Mucosa of descending colon (tissue), 3 donors: ENCODE measurements at regions not wholly inside any gene's neighbourhood (a gene's known extent, or its start where the extent isn't known, plus 50 kb on each side); places are given as distances from the start of the nearest gene placed in this dataset.

Experiments used
- ATAC-seq: fragments of 200-7000 bp; cut with Tn5 transposase; one replicate; pipeline ENCODE4 v1.9.1; 2020; ENCODE audit warnings: mild to moderate bottlenecking, moderate library complexity
- DNase-seq, 3 donors: peaks; one replicate each; pipeline ENCODE4 v3.0.0-alpha.2; 2020
- H3K36me3 ChIP-seq: fragments of 200-600 bp; one replicate; pipeline ENCODE4 v1.8.0; 2021; ENCODE audit warnings: low read depth, mild to moderate bottlenecking
- H3K4me1 ChIP-seq: fragments of 200-600 bp; one replicate; pipeline ENCODE4 v1.8.0; 2021; ENCODE audit warnings: low read depth, mild to moderate bottlenecking
- H3K4me3 ChIP-seq: fragments of 200-600 bp; one replicate; pipeline ENCODE4 v1.8.0; 2021; ENCODE audit warnings: mild to moderate bottlenecking
- H3K9me3 ChIP-seq: fragments of 200-600 bp; one replicate; pipeline ENCODE4 v1.8.0; 2021; ENCODE audit warnings: mild to moderate bottlenecking
- intact Hi-C, 2 donors: fragments of 100-400 bp; cut with DNase I in 1 of 2; cut with micrococcal nuclease in 1 of 2; formaldehyde crosslinking; loops; one replicate each; pipeline versions ENCODE4 v1.11.0 to v1.11.1; 2022; cut with DNase I, micrococcal nuclease
- TF ChIP-seq, protein P1 (sequence below): fragments of 200-600 bp; IDR thresholded peaks from one replicate; pipeline ENCODE4 v1.8.0; 2022; ENCODE audit warnings: antibody characterized with exemption, mild to moderate bottlenecking
- donor health status: DM: no; HTN: no; CAD: no; lungs with moderate emphysema.
- donor health status: DM: no; HTN: no; CAD: no.
- donor health status: DM: no; HTN: yes; CAD: no.

DNA sequence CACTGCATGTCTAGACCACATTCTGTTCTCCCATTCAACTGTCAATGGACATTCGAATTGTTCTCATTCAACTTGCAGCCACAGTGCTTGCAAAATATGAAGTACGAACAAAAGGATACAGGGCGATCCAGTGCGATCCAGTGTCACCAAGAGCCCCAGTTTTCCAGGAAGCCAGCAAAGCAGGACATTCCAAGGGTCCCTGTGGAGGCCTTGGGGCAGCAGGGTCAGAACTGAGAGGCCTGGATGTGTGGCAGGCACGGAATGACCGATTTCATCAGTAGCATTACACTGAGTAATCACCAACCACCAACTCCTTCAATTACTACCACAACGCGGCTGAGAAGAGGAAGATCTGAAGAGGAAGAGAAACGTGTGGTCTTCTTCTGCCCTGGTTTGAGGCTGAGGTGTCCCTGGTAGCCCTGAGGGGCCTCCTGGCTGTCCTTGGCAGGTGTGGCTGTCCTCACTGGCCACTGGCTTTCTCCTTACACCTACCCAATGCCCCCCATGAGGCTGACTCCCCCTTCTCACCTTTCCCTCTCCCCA, 172.7 kb upstream of the FHL2 start:
- Histone ChIP-seq H3K4me1 (no peaks in the 10 kb centered on the region), H3K9me3 (no peaks in the 10 kb centered on the region), H3K4me3 (no peak overlapping the region), H3K36me3 (no peaks in the 10 kb centered on the region)
- TF ChIP-seq, protein P1, sequence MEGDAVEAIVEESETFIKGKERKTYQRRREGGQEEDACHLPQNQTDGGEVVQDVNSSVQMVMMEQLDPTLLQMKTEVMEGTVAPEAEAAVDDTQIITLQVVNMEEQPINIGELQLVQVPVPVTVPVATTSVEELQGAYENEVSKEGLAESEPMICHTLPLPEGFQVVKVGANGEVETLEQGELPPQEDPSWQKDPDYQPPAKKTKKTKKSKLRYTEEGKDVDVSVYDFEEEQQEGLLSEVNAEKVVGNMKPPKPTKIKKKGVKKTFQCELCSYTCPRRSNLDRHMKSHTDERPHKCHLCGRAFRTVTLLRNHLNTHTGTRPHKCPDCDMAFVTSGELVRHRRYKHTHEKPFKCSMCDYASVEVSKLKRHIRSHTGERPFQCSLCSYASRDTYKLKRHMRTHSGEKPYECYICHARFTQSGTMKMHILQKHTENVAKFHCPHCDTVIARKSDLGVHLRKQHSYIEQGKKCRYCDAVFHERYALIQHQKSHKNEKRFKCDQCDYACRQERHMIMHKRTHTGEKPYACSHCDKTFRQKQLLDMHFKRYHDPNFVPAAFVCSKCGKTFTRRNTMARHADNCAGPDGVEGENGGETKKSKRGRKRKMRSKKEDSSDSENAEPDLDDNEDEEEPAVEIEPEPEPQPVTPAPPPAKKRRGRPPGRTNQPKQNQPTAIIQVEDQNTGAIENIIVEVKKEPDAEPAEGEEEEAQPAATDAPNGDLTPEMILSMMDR = no peak
- intact Hi-C loops = no loop called here
- DNase-seq (no peak), ATAC-seq (no peak)

DNA sequence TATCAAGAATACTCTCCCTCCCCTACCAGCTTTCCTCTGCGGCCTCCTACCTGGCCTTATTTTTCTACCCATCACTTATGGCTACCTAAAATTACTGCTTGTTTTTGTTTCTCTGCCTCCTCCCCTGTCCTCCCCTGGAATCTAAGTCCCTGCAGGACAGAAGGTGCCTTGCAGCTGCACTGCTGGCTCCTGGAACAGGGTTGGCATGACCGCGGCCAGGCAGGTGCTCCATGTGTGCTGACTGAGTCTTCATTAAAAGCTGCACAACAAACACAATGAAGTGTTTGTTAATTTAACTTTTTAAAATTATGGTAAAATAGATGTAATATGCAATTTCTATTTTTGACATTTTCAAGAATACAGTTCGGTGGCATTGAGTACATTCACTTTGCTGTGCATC, 171.9 kb upstream of the FHL2 start:
- ATAC-seq = no peak
- no peaks in the 10 kb centered on the region for H3K9me3 ChIP-seq
- no peaks in the 10 kb centered on the region for H3K4me1 ChIP-seq
- no peak overlapping the region for H3K4me3 ChIP-seq
- H3K36me3 ChIP-seq = no peaks in the 10 kb centered on the region
- intact Hi-C loops = no loop called here
- TF ChIP-seq, protein P1 = no peak
- DNase-seq = no peak

DNA sequence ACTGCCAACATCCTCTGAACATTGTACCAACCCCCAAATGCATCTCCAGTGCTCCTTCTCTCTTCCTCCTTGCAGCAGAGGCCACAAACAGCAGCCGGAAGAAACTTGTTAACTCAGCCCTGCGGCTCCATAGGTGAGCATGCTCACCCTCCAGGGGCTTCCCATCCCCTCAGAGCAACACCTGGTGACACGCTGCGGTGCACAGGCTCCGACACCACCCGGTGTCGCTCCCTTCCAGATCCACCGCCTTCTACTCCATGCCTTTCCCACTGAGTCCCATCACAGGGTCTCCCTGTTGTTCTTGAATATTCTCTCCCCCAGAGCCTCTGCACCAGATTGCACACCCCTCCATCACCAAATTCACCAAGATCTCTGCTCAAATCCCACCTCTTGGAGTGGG, 171.5 kb upstream of the FHL2 start:
- no peak for ATAC-seq
- TF ChIP-seq, protein P1 = no peak
- DNase-seq = no peak

DNA sequence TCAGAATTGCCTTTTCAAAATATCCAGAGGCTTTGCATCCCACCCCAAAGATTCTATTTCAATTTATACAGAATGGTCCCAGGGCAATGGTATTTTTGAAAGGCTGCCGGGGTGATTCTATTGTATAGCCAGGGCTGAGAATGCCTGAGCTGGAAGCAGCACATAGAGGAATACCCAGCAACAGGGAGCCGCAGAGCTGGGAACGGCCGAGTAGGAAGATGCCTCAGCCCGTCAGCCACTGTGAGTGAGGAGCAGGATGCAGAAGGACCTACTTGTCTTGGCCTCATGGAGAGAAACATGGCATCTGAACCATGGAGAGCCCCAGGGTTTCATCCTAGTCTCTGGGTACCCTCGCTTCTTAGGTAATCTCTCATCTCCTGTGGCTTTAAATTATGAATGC, 170.8 kb upstream of the FHL2 start:
- Histone ChIP-seq H3K36me3 (no peaks in the 10 kb centered on the region), H3K4me1 (no peaks in the 10 kb centered on the region), H3K9me3 (no peaks in the 10 kb centered on the region), H3K4me3 (no peak overlapping the region)
- TF ChIP-seq, protein P1 = no peak
- ATAC-seq = no peak
- intact Hi-C loops = no loop called here
- DNase-seq = no peak

More for the DNA sequence above, 171.5 kb upstream of the FHL2 start:
- Histone ChIP-seq H3K36me3 (no peaks in the 10 kb centered on the region), H3K4me1 (no peaks in the 10 kb centered on the region), H3K4me3 (no peak overlapping the region), H3K9me3 (no peaks in the 10 kb centered on the region)
- intact Hi-C loops = no loop called here

DNA sequence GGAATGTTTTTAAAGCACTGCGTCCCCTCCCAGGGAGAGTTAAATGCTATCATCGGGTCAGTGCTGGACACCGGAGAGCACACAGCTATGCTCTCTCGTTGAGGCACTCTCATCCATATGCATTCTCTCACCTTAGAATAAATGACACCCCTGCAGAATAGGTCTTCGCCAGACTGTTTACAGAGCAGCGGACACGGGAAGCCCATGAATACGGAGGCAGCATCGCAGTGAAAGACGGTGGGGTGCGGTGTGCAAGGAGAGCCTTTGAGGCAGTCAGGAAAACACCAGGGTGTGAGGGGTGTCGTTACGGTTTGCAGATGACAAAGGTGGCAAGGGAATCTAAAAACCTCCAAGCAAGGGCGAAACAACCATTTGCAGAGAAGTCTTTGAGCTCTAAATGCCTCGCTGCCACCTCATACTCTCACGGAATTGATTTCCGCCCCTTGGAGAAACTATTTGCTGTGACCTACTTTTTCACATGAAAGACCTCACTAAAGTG, 169.2 kb upstream of the FHL2 start:
- Histone ChIP-seq H3K9me3 (no peaks in the 10 kb centered on the region), H3K4me1 (no peaks in the 10 kb centered on the region), H3K4me3 (no peak overlapping the region), H3K36me3 (no peaks in the 10 kb centered on the region)
- TF ChIP-seq, protein P1 = no peak
- intact Hi-C loops = no loop called here
- ATAC-seq (no peak), DNase-seq (no peak)
